ENCODE measurements at regions not wholly inside any gene's neighbourhood (a gene's known extent, or its start where the extent isn't known, plus 50 kb on each side); places are given as distances from the start of the nearest gene placed in this dataset.

- Histone ChIP-seq H3K4me3 (ENCODE audit: low read length in 3 of 3) (peak overlapping the region in 1 of 3 donors; percentile 29), H3K36me3 (ENCODE audit: control insufficient read depth in 2 of 3, insufficient read depth in 3 of 3, low read length in 3 of 3) (no peaks in the 10 kb centered on the region), H3K9me3 (ENCODE audit: control insufficient read depth in 2 of 3, insufficient read depth in 1 of 3, low read length in 3 of 3) (no peaks in the 10 kb centered on the region), H3K4me1 (ENCODE audit: control insufficient read depth in 2 of 3, insufficient read depth in 2 of 3, low read depth in 1 of 3, low read length in 3 of 3) (no peaks in the 10 kb centered on the region), H3K27me3 (ENCODE audit: control insufficient read depth, insufficient read depth, low read length) (peaks cover 5% of the 10 kb centered on the region), H3K9ac (ENCODE audit: low read length in 3 of 3) (no peak overlapping the region), H3K27ac (ENCODE audit: low read depth in 2 of 2, low read length in 2 of 2) (no peak overlapping the region)
- intact Hi-C loops (cut with DNase I), result no loop called here
- FAIRE-seq (no peak), DNase-seq (no peak)
- no peak for TF ChIP-seq CTCF (IDR thresholded peaks at IDR 0.05; ENCODE audit: borderline replicate concordance, extremely low read depth, insufficient read depth)
These were observed 184.3 kb downstream of the TBXT start for GRCh38 chr6:165983112-165984072.

DNA sequence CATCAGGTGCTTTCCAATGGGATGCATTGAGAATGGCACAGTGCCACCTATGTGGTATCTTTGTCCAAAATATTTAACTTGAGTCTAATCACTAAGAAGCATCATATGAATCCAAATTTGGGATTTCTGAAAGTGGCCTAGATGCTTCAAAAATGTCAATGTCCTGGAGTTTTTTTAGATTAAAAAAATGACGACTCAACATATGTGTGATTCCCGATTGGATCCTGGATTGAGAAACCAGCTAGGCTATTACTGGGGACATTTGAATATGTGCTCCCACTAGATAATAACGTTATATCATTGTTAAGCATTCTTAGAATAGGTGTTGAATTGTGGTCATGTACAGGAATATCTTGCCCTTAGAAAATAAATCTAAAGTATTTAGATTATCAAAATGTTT, 189.2 kb downstream of the TBXT start:
- Histone ChIP-seq H3K27me3 (ENCODE audit: control insufficient read depth, insufficient read depth, low read length) (no peaks in the 10 kb centered on the region), H3K4me3 (ENCODE audit: low read length in 3 of 3) (no peak overlapping the region), H3K9ac (ENCODE audit: low read length in 3 of 3) (no peak overlapping the region), H3K4me1 (ENCODE audit: control insufficient read depth in 2 of 3, insufficient read depth in 2 of 3, low read depth in 1 of 3, low read length in 3 of 3) (no peaks in the 10 kb centered on the region), H3K9me3 (ENCODE audit: control insufficient read depth in 2 of 3, insufficient read depth in 1 of 3, low read length in 3 of 3) (no peaks in the 10 kb centered on the region), H3K27ac (ENCODE audit: low read depth in 2 of 2, low read length in 2 of 2) (no peak overlapping the region), H3K36me3 (ENCODE audit: control insufficient read depth in 2 of 3, insufficient read depth in 3 of 3, low read length in 3 of 3) (no peaks in the 10 kb centered on the region)
- TF ChIP-seq CTCF (IDR thresholded peaks at IDR 0.05; ENCODE audit: borderline replicate concordance, extremely low read depth, insufficient read depth), result no peak
- no peak for DNase-seq
- intact Hi-C loops (cut with DNase I), result no loop called here
- FAIRE-seq, result no peak

GRCh38 chr6:165976684-165977083, 191.0 kb downstream of the TBXT start:
- Histone ChIP-seq H3K4me1 (ENCODE audit: control insufficient read depth in 2 of 3, insufficient read depth in 2 of 3, low read depth in 1 of 3, low read length in 3 of 3) (no peaks in the 10 kb centered on the region), H3K27ac (ENCODE audit: low read depth in 2 of 2, low read length in 2 of 2) (no peak overlapping the region), H3K9ac (ENCODE audit: low read length in 3 of 3) (no peak overlapping the region), H3K9me3 (ENCODE audit: control insufficient read depth in 2 of 3, insufficient read depth in 1 of 3, low read length in 3 of 3) (no peaks in the 10 kb centered on the region), H3K4me3 (ENCODE audit: low read length in 3 of 3) (no peak overlapping the region), H3K36me3 (ENCODE audit: control insufficient read depth in 2 of 3, insufficient read depth in 3 of 3, low read length in 3 of 3) (no peaks in the 10 kb centered on the region), H3K27me3 (ENCODE audit: control insufficient read depth, insufficient read depth, low read length) (no peaks in the 10 kb centered on the region)
- FAIRE-seq (no peak), DNase-seq (no peak)
- intact Hi-C loops (cut with DNase I), result no loop called here
- TF ChIP-seq CTCF (IDR thresholded peaks at IDR 0.05; ENCODE audit: borderline replicate concordance, extremely low read depth, insufficient read depth), result no peak

All from kidney (tissue), 13 donors.